Fibroblast of peridontal ligament (primary cell): ENCODE measurements at regions not wholly inside any gene's neighbourhood (a gene's known extent, or its start where the extent isn't known, plus 50 kb on each side); places are given as distances from the start of the nearest gene placed in this dataset.

Source experiments
- DNase-seq: peaks from one replicate; pipeline ENCODE4 v3.0.0-alpha.2; 2010; ENCODE audit errors: extremely low read depth

GRCh38 chr7:12127455-12127854 lies 83.6 kb upstream of the TMEM106B start:
- no peak for DNase-seq

GRCh38 chr7:12130609-12131008 lies 80.5 kb upstream of the TMEM106B start:
- DNase-seq: no peak

GRCh38 chr7:12131122-12131521 lies 80.0 kb upstream of the TMEM106B start:
- no peak for DNase-seq

- DNase-seq: no peak
Observed at GRCh38 chr7:12133865-12134264, 77.2 kb upstream of the TMEM106B start.

GRCh38 chr7:12136523-12136922 lies 74.6 kb upstream of the TMEM106B start:
- DNase-seq: no peak

- DNase-seq: no peak
Observed at GRCh38 chr7:12137283-12137682, 73.8 kb upstream of the TMEM106B start.

- no peak for DNase-seq
Observed at GRCh38 chr7:12138421-12138820, 72.7 kb upstream of the TMEM106B start.

GRCh38 chr7:12139416-12139815 lies 71.7 kb upstream of the TMEM106B start:
- no peak for DNase-seq

GRCh38 chr7:12146813-12147212 lies 64.3 kb upstream of the TMEM106B start:
- no peak for DNase-seq

GRCh38 chr7:12152196-12152918 lies 58.7 kb upstream of the TMEM106B start:
- no peak for DNase-seq

GRCh38 chr7:12154119-12154518 lies 57.0 kb upstream of the TMEM106B start:
- no peak for DNase-seq

- no peak for DNase-seq
Observed at GRCh38 chr7:12157517-12157916, 53.6 kb upstream of the TMEM106B start.

GRCh38 chr7:12158334-12159060 lies 52.6 kb upstream of the TMEM106B start:
- DNase-seq: no peak

GRCh38 chr7:12161146-12161545 lies 49.9 kb upstream of the TMEM106B start:
- DNase-seq: no peak
